Gastroesophageal sphincter (tissue), 3 donors: ENCODE measurements at regions not wholly inside any gene's neighbourhood (a gene's known extent, or its start where the extent isn't known, plus 50 kb on each side); places are given as distances from the start of the nearest gene placed in this dataset.

ENCODE experiments used
- CTCF ChIP-seq, 4 experiments: fragments of 200-600 bp in 2 of 4; fragments of 450-650 bp in 2 of 4; sonication (generic) in 1 of 4; IDR thresholded peaks; one replicate each; pipeline ENCODE4 v1.5.1; 2017 to 2019; ENCODE audit warnings: antibody characterized with exemption in 4 of 4, mild to moderate bottlenecking in 2 of 4, moderate library complexity in 2 of 4
- POLR2A ChIP-seq, 2 donors: fragments of 450-650 bp; IDR thresholded peaks; one replicate each; pipeline ENCODE4 v1.6.1; 2017; ENCODE audit warnings: antibody characterized with exemption in 2 of 2, mild to moderate bottlenecking in 2 of 2, moderate library complexity in 1 of 2

- no peak for TF ChIP-seq CTCF (IDR thresholded peaks at IDR 0.05)
- TF ChIP-seq POLR2A (IDR thresholded peaks at IDR 0.05): no peak
These were observed 85.7 kb upstream of the COL11A1 start for GRCh38 chr1:103194060-103194459.
